Sigmoid colon (tissue), 4 donors: ENCODE measurements at regions not wholly inside any gene's neighbourhood (a gene's known extent, or its start where the extent isn't known, plus 50 kb on each side); places are given as distances from the start of the nearest gene placed in this dataset.

Source experiments
- EP300 ChIP-seq, 4 donors: sonication (generic); formaldehyde crosslinking; IDR thresholded peaks; one replicate each; pipeline ENCODE4 v1.6.1; 2017; ENCODE audit warnings: antibody characterized with exemption in 4 of 4
- POLR2A ChIP-seq, 2 donors: fragments of 450-650 bp; IDR thresholded peaks; one replicate each; pipeline ENCODE4 v1.6.1; 2016; ENCODE audit warnings: antibody characterized with exemption in 2 of 2, mild to moderate bottlenecking in 2 of 2, moderate library complexity in 2 of 2
- POLR2AphosphoS5 ChIP-seq, 4 donors: sonication (generic); formaldehyde crosslinking; IDR thresholded peaks; one replicate each; pipeline ENCODE4 v1.6.1; 2017; ENCODE audit warnings: antibody characterized with exemption in 4 of 4
- TF ChIP-seq, protein P1 (sequence below), 4 experiments: fragments of 450-650 bp in 3 of 4; fragments of 200-600 bp in 1 of 4; IDR thresholded peaks; one replicate each; pipeline ENCODE4 v1.5.1; 2016 to 2019; ENCODE audit warnings: antibody characterized with exemption in 4 of 4, mild to moderate bottlenecking in 3 of 4, moderate library complexity in 2 of 4

DNA sequence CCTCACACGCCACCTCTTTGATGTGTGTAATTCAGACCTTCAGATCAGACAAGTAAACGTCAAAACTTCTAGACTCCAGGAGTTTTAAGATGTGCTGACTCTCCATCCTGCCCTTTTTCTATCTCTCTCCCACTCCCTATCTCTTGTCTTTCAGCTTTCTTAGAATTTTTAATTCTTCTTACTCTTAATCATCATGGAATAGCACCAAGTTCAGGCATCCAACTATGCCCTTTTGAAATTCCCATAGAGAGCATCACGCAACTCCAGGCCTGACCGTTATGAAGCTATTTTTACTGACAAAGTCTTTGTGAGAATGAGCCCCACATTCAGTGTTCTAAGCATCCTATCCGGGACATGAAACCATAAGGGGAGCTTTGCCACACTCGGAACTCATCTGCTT, 62.6 kb downstream of the CTAGE1 start:
- TF ChIP-seq, protein P1, sequence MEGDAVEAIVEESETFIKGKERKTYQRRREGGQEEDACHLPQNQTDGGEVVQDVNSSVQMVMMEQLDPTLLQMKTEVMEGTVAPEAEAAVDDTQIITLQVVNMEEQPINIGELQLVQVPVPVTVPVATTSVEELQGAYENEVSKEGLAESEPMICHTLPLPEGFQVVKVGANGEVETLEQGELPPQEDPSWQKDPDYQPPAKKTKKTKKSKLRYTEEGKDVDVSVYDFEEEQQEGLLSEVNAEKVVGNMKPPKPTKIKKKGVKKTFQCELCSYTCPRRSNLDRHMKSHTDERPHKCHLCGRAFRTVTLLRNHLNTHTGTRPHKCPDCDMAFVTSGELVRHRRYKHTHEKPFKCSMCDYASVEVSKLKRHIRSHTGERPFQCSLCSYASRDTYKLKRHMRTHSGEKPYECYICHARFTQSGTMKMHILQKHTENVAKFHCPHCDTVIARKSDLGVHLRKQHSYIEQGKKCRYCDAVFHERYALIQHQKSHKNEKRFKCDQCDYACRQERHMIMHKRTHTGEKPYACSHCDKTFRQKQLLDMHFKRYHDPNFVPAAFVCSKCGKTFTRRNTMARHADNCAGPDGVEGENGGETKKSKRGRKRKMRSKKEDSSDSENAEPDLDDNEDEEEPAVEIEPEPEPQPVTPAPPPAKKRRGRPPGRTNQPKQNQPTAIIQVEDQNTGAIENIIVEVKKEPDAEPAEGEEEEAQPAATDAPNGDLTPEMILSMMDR (IDR thresholded peaks at IDR 0.05) = no peak
- TF ChIP-seq EP300 (IDR thresholded peaks at IDR 0.05) = no peak
- TF ChIP-seq POLR2A (IDR thresholded peaks at IDR 0.05) = no peak
- TF ChIP-seq POLR2AphosphoS5 (IDR thresholded peaks at IDR 0.05) = no peak
